ENCODE measurements at regions not wholly inside any gene's neighbourhood (a gene's known extent, or its start where the extent isn't known, plus 50 kb on each side); places are given as distances from the start of the nearest gene placed in this dataset.

- TF ChIP-seq CTCF (IDR thresholded peaks at IDR 0.05; ENCODE audit: insufficient read depth, low read length, missing control alignments), result no peak
- H3K4me3 ChIP-seq (ENCODE audit: low read depth, low read length), result no peak overlapping the region
- no peak for DNase-seq (ENCODE audit: low read depth, low spot score)
- CTCF ChIA-PET, result no interaction called here
- POLR2A ChIA-PET, result no interaction called here
Observed at GRCh38 chr1:216822480-216822879, 99.3 kb upstream of the ESRRG start.

GRCh38 chr1:216820345-216820744 lies 97.1 kb upstream of the ESRRG start:
- no peak overlapping the region for H3K4me3 ChIP-seq (ENCODE audit: low read depth, low read length)
- CTCF ChIA-PET, result no interaction called here
- no peak for DNase-seq (ENCODE audit: low read depth, low spot score)
- POLR2A ChIA-PET, result no interaction called here
- no peak for TF ChIP-seq CTCF (IDR thresholded peaks at IDR 0.05; ENCODE audit: insufficient read depth, low read length, missing control alignments)

- CTCF ChIA-PET, result no interaction called here
- no peak for TF ChIP-seq CTCF (IDR thresholded peaks at IDR 0.05; ENCODE audit: insufficient read depth, low read length, missing control alignments)
- no peak overlapping the region for H3K4me3 ChIP-seq (ENCODE audit: low read depth, low read length)
- DNase-seq (ENCODE audit: low read depth, low spot score), result no peak
- POLR2A ChIA-PET, result no interaction called here
Observed at GRCh38 chr1:216818284-216818683, 95.1 kb upstream of the ESRRG start.

- H3K4me3 ChIP-seq (ENCODE audit: low read depth, low read length), result no peak overlapping the region
- ChIA-PET CTCF (no interaction called here), POLR2A (no interaction called here)
- TF ChIP-seq CTCF (IDR thresholded peaks at IDR 0.05; ENCODE audit: insufficient read depth, low read length, missing control alignments), result no peak
- no peak for DNase-seq (ENCODE audit: low read depth, low spot score)
Observed at GRCh38 chr1:216815260-216816131, 92.3 kb upstream of the ESRRG start.

- no peak for DNase-seq (ENCODE audit: low read depth, low spot score)
- ChIA-PET CTCF (no interaction called here), POLR2A (no interaction called here)
- no peak overlapping the region for H3K4me3 ChIP-seq (ENCODE audit: low read depth, low read length)
- no peak for TF ChIP-seq CTCF (IDR thresholded peaks at IDR 0.05; ENCODE audit: insufficient read depth, low read length, missing control alignments)
Observed at GRCh38 chr1:216814576-216815259, 91.5 kb upstream of the ESRRG start.

GRCh38 chr1:216812966-216813365 lies 89.7 kb upstream of the ESRRG start:
- no peak for DNase-seq (ENCODE audit: low read depth, low spot score)
- TF ChIP-seq CTCF (IDR thresholded peaks at IDR 0.05; ENCODE audit: insufficient read depth, low read length, missing control alignments), result no peak
- ChIA-PET CTCF (no interaction called here), POLR2A (no interaction called here)
- no peak overlapping the region for H3K4me3 ChIP-seq (ENCODE audit: low read depth, low read length)
